OCI-LY1 (cell line): ENCODE measurements at regions not wholly inside any gene's neighbourhood (a gene's known extent, or its start where the extent isn't known, plus 50 kb on each side); places are given as distances from the start of the nearest gene placed in this dataset.

ENCODE experiments used
- H2AFZ ChIP-seq: fragments of 200-600 bp; sonication (generic), shearing (Covaris generic); 2 replicates; pipeline ENCODE4 v1.6.0; 2014; ENCODE audit warnings: antibody characterized with exemption, mild to moderate bottlenecking, low read length
- H3F3A ChIP-seq: fragments of 200-600 bp; sonication (generic), shearing (Covaris generic); 2 replicates; pipeline ENCODE4 v1.6.0; 2014; ENCODE audit warnings: mild to moderate bottlenecking, antibody characterized with exemption, low read length, moderate library complexity; ENCODE audit not compliant: insufficient read depth
- H3K27ac ChIP-seq: fragments of 200-600 bp; sonication (generic); 2 replicates; pipeline ENCODE4 v1.5.1; 2014; ENCODE audit warnings: low read length, mixed run types, mild to moderate bottlenecking, low read depth; ENCODE audit not compliant: poor library complexity, severe bottlenecking
- H3K27me3 ChIP-seq: fragments of 200-600 bp; sonication (generic); 2 replicates; pipeline ENCODE4 v1.6.0; 2014; ENCODE audit warnings: antibody characterized with exemption, mild to moderate bottlenecking, low read length, moderate library complexity; ENCODE audit not compliant: insufficient read depth
- H3K36me3 ChIP-seq: fragments of 200-600 bp; sonication (generic); 2 replicates; pipeline ENCODE4 v1.6.1; 2014; ENCODE audit warnings: mild to moderate bottlenecking, antibody characterized with exemption, low read length, moderate library complexity, mixed read lengths; ENCODE audit not compliant: insufficient read depth
- H3K4me1 ChIP-seq: fragments of 200-600 bp; sonication (generic); 2 replicates; pipeline ENCODE4 v1.5.1; 2014; ENCODE audit warnings: mild to moderate bottlenecking, low read length, moderate library complexity; ENCODE audit not compliant: insufficient read depth, severe bottlenecking
- H3K4me2 ChIP-seq: fragments of 200-600 bp; sonication (generic), shearing (Covaris generic); 2 replicates; pipeline ENCODE4 v1.6.1; 2014; ENCODE audit warnings: low read length
- H3K4me3 ChIP-seq: fragments of 200-600 bp; sonication (generic); 2 replicates; pipeline ENCODE4 v1.5.1; 2014; ENCODE audit warnings: low read length, low read depth, mild to moderate bottlenecking, mixed read lengths; ENCODE audit not compliant: poor library complexity, severe bottlenecking
- H3K79me2 ChIP-seq: fragments of 200-600 bp; shearing (Covaris generic); 2 replicates; pipeline ENCODE4 v1.6.1; 2016; ENCODE audit warnings: mixed run types, low read length, mixed read lengths; ENCODE audit not compliant: insufficient read depth
- H3K9ac ChIP-seq: fragments of 200-600 bp; sonication (generic), shearing (Covaris generic); 2 replicates; pipeline ENCODE4 v1.6.1; 2014; ENCODE audit warnings: mild to moderate bottlenecking, low read length, mixed read lengths
- H3K9me2 ChIP-seq: fragments of 200-600 bp; sonication (generic), shearing (Covaris generic); 2 replicates; pipeline ENCODE4 v1.6.1; 2014; ENCODE audit warnings: low read depth, mild to moderate bottlenecking, low read length, mixed read lengths
- H3K9me3 ChIP-seq: fragments of 200-600 bp; shearing (Covaris generic); 2 replicates; pipeline ENCODE4 v1.6.1; 2014; ENCODE audit warnings: low read length, mixed read lengths
- H4K20me1 ChIP-seq: fragments of 200-600 bp; sonication (generic), shearing (Covaris generic); 2 replicates; pipeline ENCODE4 v1.6.0; 2016; ENCODE audit warnings: mild to moderate bottlenecking, low read length; ENCODE audit not compliant: insufficient read depth
- EZH2 ChIP-seq: fragments of 200-600 bp; sonication (generic), shearing (Covaris generic); IDR thresholded peaks from 2 replicates; pipeline ENCODE4 v1.8.0; 2017; ENCODE audit warnings: borderline replicate concordance, mixed run types, mild to moderate bottlenecking, antibody characterized with exemption, low read length, moderate library complexity, mixed read lengths
- TF ChIP-seq, protein P1 (sequence below): fragments of 200-600 bp; sonication (generic), shearing (Covaris generic); IDR thresholded peaks from 2 replicates; pipeline ENCODE4 v1.5.1; 2017; ENCODE audit warnings: mild to moderate bottlenecking, antibody characterized with exemption, low read length, moderate library complexity, mixed read lengths

DNA sequence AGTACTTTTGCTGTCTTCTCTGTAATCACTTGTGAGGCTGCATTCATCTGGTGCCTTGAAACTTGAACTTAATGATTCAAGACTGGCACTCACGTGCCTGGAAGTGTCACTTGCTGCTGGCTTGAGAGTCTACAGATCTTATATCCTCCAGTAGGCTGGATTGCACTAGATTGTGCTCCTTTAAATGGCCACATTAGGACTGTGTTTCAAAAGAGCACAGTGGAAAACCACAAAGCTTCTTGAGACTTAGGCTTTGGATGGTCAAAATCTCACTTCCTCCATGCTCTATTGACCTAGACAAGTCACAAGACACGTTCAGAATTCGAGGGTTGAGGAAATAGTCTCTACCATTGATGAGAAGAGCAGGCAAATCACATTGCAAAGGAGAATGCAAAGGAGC lies 1278.8 kb upstream of the MIR17HG start:
- Histone ChIP-seq H4K20me1 (no peaks in the 10 kb centered on the region), H3K27me3 (no peaks in the 10 kb centered on the region), H3K36me3 (no peaks in the 10 kb centered on the region), H3K9ac (no peak overlapping the region), H3K79me2 (no peaks in the 10 kb centered on the region), H3K4me1 (no peaks in the 10 kb centered on the region), H3K4me2 (no peak overlapping the region), H3K4me3 (no peak overlapping the region), H3K9me3 (0 out of 2 replicates have a peak, but pooled peaks cover 3% of the 10 kb centered on the region), H3K27ac (no peak overlapping the region), H2AFZ (no peak overlapping the region), H3K9me2 (no peaks in the 10 kb centered on the region; the same call in 1 of the 2 replicates), H3F3A (no peaks in the 10 kb centered on the region)
- TF ChIP-seq, protein P1, sequence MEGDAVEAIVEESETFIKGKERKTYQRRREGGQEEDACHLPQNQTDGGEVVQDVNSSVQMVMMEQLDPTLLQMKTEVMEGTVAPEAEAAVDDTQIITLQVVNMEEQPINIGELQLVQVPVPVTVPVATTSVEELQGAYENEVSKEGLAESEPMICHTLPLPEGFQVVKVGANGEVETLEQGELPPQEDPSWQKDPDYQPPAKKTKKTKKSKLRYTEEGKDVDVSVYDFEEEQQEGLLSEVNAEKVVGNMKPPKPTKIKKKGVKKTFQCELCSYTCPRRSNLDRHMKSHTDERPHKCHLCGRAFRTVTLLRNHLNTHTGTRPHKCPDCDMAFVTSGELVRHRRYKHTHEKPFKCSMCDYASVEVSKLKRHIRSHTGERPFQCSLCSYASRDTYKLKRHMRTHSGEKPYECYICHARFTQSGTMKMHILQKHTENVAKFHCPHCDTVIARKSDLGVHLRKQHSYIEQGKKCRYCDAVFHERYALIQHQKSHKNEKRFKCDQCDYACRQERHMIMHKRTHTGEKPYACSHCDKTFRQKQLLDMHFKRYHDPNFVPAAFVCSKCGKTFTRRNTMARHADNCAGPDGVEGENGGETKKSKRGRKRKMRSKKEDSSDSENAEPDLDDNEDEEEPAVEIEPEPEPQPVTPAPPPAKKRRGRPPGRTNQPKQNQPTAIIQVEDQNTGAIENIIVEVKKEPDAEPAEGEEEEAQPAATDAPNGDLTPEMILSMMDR = no peak
- no peak for TF ChIP-seq EZH2

DNA sequence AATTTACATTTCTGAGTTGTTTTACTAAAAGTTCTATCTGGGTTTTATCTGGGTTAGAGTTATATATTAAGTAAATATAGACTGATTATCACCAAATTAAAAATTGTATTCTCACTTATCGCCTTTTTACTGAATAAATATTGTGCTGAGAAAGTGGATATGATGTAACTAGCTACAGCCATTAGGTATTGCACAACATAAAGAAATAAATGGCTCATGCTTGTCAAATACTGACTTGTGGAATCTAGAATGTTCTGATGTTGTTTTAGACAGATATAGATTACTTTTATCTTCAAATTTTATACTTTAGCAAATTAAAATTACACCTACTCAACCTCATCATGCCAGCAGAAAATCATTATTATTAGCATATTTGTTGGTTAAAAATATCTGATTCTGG lies 1277.1 kb upstream of the MIR17HG start:
- Histone ChIP-seq H3K27ac (no peak overlapping the region), H3K36me3 (no peaks in the 10 kb centered on the region), H3K4me2 (no peak overlapping the region), H3K9me2 (no peaks in the 10 kb centered on the region), H3K4me1 (no peaks in the 10 kb centered on the region), H4K20me1 (no peaks in the 10 kb centered on the region), H3K79me2 (no peaks in the 10 kb centered on the region), H3F3A (no peaks in the 10 kb centered on the region), H2AFZ (no peak overlapping the region), H3K27me3 (no peaks in the 10 kb centered on the region), H3K4me3 (no peak overlapping the region), H3K9me3 (no peaks in the 10 kb centered on the region), H3K9ac (no peak overlapping the region)
- TF ChIP-seq, protein P1 = no peak
- no peak for TF ChIP-seq EZH2

DNA sequence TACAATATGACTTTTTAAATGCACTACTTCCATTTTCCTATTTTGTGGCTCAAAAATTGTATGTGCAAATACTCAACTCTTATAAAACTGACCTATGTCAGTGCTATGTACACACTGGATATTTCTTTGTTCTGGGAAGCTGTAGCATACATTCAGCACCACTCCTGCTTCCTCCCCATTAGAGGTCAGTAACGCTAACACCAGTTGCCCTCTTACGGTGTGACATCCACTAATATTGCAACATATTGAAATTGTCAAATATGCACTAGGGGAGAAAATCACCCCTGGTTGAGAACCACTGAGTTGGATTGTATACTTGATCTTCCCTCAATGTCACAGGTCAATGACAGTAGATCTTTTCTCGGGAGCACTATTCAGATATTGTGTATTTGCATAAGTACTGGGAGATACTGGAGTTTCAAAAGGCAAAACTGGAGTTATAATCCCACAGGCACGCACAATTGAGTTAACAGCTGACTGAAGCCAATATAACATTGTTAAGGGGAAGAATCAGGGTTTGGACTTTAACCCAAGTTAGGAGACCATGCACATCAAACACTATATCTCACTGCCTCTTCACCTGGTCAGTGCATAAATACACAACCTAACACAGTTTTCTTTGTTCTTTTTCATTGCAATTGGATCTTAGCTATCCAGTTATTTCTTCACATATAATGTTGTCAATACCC lies 1276.5 kb upstream of the MIR17HG start:
- Histone ChIP-seq H3K9ac (no peak overlapping the region), H3K4me2 (no peak overlapping the region), H3K9me3 (no peaks in the 10 kb centered on the region), H3K27me3 (no peaks in the 10 kb centered on the region), H4K20me1 (no peaks in the 10 kb centered on the region), H3F3A (no peaks in the 10 kb centered on the region), H3K27ac (no peak overlapping the region), H3K9me2 (no peaks in the 10 kb centered on the region), H3K36me3 (no peaks in the 10 kb centered on the region), H2AFZ (no peak overlapping the region), H3K4me3 (no peak overlapping the region), H3K79me2 (no peaks in the 10 kb centered on the region), H3K4me1 (no peaks in the 10 kb centered on the region)
- TF ChIP-seq EZH2 = no peak
- TF ChIP-seq, protein P1 = no peak
